HG02970 (cell line): ENCODE measurements at regions not wholly inside any gene's neighbourhood (a gene's known extent, or its start where the extent isn't known, plus 50 kb on each side); places are given as distances from the start of the nearest gene placed in this dataset.

Source experiments
- ATAC-seq: cut with Tn5 transposase; IDR thresholded peaks from one replicate; pipeline ENCODE4 v1.9.1; 2021; ENCODE audit warnings: mild to moderate bottlenecking, moderate library complexity, moderate number of reproducible peaks; ENCODE audit not compliant: unreplicated experiment, low FRiP score

DNA sequence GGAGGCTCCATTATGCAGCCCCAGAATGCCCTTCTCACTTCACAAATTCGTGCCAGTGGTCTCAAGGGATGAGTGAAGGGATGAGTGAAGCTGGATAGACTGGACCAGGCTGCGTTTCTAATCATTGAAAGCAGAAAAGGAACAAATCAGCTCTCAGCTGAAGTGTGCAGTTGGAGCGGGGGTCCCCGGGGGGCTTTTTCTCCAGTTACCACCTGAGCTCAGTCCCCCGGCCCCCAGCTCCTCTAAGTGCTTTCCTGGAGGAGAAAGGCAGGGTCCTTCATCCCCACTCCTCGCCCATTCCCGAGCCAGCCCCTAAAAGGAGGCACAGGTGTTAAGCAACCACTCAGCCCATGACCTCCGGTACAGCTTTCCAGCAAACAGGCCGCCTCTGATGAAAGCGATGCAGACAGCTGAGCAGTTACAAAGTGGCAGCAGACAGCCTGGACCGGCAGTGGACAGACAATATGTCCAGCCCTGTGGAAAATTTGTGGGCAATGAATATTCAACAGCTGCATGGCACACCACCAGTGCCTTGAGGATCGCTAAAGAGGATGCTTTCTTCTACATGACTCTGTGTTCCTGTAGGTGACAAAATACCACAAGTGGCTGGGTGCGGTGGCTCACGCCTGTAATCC is 110.7 kb upstream of the UBL3 start:
- ATAC-seq, result no peak

DNA sequence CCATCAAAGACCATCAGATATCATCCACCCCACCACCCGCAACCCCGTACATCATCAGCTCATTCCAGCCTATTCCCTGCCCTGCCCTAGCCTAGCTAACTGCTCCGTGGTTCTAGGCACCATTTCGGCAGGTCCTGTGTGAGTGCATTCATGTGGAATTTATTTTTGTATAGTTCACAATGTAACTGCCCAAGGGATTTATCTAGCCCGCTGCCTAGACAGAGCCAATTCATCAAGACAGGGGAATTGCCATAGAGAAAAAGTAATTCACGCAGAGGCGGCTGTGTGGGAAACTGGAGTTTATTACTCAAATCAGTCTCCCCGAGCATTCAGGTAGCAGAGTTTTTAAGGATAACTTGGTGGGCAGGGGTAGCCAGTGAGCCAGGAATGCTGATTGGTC is 109.2 kb upstream of the UBL3 start:
- ATAC-seq, result no peak

DNA sequence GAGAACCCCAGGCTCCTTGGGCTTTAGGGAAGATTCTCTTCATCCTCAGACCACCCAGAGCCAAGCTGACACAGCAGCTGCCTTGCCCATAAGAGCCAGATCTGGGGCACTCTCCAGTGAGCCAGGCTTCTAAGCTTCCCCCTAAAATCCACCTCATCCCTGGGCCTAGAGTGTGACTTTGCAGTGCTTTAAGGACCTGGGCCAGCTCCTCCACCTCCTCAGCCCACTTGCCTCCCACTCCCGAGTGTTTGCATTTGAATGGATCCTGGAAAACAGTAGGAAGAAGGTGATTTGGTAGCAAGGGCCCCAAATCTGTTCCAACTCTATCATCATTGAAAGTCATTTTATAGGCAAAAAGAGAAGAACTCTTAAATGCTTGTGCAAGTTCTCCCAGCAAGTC is 108.7 kb upstream of the UBL3 start:
- ATAC-seq, result no peak

DNA sequence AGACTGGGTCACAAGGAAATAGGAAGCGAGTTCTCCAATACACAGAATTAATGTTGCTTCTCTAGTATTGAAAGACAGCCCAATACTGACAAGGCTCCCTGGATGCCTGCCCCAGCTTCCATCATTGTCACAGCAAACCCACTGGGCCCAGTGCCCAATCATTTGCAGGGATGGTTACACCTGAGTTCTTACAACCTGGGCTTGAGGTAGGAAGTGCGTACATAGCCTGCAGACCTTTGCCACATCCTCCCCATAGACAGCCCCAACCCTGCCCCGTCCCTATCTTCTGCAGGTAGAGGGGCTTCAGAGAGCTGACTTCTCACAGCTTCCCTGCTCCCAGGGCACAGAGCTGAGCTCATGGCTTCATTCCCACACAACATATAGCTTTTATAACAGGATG is 108.1 kb upstream of the UBL3 start:
- no peak for ATAC-seq

DNA sequence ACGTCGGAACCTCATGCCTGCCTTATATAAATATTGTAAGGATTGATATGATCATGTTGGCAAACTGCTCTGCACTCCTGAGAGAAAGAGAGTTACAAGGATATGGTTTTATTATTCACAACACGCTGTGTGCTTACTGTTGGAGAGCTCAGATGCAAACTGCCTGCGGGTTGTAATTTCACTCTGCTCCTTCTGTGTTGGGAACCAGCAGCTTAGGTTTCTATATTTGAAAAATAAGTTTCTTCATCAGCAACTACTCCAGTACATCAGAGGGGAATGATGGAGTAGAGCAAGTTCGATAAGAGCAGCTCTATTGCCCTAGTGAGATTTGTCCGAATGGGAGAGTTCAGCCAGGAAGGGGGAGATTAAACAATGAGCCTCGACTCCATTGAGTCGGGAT is 106.9 kb upstream of the UBL3 start:
- ATAC-seq, result no peak

DNA sequence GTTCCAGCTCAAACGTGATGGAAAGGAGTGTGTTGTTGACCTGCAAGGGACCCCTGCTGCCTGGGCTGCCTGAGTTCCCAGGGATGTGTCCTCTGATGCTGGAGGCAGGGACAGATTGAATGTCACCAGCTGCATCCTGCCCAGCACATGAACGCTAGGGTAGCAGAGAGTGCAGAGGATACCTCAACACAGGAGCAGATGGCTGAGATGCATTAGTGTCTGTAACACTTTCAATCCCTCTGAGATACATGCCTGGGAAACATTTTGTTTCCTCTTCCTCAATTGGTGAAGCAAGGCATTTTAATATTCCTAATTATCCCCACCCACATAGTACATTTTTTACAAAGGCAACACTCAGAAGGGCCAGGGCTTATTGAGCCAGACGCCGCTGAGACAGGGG is 106.4 kb upstream of the UBL3 start:
- no peak for ATAC-seq

DNA sequence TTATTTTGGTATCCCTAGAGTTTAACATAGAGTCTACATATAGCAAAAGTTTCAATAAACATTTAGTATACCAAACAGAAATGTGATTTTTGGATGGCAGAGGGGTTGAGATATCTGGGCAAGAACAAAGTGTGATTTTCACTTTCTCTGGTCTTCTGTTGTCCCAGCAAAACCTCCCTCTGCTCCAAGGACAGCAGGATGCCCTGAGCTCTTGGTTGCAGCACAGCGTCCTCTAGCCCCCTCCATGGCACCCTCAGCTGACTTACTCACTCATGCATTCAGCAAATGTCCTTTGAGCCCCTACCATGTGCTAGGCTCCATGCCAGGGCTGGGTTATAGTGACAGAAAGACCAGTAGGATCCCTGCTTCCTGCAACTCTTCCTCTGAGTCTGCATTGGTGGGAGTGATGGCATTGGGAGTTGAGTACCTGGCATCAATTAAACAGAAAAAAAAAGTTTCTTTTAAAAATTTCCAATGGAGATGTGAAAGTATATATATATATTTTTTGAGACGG is 104.8 kb upstream of the UBL3 start:
- ATAC-seq, result no peak

DNA sequence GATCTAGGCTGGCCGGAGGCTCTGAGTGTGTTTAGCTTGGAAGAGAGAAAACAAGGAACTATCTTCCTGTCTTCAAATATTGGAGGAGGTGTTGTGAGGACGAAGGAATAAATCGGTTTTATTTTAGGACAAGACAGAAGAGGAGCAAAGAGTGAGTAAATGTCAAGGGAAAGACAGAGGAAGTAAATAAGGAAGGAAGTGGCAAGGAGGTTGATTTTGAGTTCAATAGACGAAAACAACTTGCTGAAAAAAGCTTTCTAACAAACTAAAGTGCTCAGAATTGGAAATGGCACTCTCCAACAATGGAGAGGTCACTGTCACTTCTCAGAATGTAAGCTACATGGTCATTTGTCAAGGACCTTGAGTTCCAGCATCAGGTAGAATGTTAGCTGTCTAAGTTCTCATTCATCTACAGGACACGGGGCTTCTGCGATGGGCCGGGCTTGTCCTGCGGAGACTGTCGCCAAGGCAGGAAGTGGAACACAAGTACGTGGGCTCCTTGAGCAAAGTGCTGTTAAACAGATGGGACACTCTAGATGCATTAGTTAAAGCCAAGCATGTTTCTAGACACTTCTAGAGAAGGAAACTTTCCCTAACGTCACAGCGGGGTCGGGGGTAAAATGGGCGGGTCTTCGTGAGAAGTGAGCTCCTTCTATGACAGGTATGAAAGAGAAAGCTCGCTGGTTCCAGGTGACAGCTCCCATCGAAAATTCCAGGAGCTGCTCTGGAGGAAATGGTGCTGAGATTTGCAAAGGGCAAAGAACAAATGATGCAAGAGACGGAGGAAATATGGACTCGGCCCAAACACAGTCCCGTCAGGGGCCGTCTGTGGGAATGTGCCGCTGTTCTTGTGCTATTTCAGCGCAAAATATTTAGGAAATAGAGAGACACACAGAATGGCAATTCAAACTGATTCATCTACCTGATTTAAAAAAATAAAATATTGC is 103.9 kb upstream of the UBL3 start:
- no peak for ATAC-seq

DNA sequence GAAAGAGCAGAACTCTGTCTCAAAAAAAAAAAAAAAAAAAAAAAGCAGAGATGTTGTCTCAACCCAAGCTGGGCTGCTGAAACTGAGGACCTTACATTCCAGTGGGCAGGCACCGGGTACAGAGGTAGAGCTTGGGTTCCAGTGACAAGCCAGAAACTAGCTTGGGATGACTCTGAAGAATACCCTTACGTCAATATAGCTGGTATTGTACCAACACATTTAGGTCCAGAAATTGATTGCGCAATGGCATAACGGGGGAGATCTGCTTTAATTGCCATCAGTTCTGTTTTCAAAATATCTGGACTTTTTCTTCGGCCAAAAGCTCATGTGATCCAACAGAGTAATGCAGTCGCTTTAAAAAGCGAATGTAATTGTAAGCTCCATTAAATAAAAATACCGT is 103.1 kb upstream of the UBL3 start:
- ATAC-seq, result no peak

DNA sequence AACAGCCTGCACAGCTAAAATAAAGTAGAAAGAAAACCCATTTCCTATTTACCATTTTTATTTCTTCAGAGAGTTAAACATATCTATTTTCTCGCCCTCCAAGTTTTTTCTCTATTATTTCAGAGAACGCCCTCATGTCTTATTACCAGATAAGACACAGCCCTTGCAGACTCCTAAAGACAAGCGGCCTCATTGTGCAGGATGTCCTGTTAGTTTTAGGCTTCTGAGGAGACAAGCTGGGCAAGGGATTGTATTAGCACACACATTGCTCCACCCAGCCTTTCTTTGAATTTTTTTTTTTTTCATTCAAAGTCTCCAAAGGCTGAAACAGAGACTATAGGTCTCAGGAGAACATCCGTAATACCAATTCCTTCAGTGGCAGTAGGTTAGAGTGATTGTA is 101.8 kb upstream of the UBL3 start:
- no peak for ATAC-seq

DNA sequence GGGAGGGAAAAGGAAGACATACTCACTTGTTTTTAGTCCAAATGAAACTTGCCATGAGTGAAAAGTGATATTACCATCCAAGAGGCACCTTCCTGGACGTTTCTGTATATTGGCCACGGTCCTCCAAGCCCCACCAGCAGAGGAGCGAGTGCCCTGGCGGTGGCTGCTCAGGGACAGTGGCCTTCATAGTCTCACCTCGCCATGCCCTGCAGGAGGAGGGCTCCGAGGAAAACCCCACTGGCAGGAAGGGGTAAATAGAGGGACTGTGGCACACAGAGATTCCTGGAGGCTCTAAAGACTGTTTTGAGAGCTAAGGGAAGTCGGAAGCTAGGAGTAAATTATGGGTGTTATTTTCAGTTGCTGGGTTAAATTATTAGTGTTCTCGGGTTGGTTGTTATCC is 98.4 kb upstream of the UBL3 start:
- no peak for ATAC-seq

DNA sequence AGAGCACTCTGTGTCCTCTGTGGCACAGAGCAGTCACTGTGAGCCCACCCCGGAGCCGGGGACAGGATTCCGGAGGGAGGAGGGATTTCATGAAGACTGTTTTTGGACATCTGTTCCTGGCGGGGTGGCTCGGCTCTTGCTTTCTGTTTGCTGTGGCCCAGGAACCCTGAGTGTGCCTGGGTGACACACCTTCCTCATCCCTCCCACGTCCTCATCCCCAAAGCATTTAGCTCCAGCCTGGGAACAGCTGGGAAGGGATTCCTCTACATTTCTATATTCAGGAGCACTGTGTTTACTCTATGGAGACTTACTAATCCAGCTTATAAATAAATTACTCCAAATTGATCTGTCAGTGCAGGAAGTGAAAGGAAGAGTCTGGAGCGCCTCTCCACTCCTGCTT is 97.8 kb upstream of the UBL3 start:
- ATAC-seq, result no peak

DNA sequence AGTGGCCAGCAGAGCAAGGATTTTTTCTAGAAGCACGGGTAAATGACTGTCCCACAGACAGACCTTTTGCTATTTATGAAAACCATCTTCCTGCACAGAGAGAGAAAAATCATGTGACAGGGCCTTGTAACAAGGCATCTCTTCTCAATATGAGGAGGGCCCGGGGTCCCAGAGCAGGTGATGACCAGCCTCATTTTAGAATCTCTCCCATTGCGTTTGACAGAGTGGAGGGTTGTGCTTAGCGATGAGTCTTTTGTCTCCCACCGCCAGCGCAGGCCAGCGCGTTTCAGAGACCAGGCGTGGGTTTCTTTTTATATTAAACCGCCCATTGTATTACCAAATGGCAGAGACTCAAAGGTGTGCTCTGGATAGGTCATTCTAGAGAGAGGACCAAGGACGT is 97.4 kb upstream of the UBL3 start:
- ATAC-seq, result no peak

DNA sequence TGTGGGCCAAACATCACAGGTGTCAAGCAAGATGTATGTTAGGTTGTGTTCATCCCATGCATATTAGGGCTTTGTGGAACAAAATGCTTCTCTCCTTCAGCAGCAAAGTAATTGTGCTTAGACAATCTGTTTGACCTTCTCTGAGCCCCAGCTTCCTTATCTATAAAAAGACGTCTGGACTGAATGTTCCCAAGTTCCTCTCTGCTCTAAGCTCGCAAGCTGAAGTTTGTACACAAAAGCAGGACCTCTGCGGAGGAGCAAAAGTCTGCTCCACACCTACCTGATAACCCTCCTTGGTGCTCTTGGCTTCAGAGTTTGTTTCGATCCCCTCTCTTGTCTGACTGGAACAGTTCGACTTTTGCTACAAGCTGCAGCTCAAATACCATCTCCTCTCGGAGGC is 95.7 kb upstream of the UBL3 start:
- ATAC-seq, result no peak

DNA sequence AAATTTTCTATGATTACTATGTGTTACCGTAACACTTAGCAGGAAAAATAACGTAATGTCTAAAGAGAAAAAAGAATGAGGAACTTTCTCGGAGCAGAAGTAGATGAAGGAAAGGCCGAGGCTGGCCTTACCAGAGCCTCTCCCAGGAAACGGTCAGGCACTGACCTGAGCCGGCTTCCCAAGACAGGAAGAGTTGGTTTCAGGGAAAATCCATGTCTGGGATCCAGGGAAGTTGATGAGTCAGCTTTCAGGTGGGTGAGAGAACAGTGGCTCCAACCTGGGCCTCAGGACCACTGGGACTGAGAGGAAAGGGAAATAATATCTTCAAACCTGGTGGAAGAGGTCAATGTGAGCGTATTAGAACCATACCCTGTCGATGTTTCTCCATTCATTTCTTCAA is 93.3 kb upstream of the UBL3 start:
- ATAC-seq, result no peak

DNA sequence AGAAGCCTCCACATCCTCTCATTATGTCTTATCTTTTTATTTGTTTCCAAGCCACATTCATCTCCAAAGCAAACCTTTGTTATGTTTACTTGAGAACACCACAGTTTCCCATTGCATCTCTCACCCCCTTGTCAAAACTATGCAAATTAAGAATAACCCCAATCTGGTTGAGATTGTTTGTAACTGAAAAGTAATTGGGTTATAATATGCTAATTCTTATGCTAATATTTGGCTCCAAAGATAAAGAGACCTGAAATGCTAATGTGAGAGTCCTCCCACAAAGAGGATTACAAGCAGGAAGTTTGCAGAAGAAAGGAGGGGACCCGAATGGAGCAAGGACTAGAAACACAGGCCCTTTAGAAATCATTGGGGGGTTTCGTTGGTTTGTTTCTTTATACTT is 92.9 kb upstream of the UBL3 start:
- no peak for ATAC-seq

DNA sequence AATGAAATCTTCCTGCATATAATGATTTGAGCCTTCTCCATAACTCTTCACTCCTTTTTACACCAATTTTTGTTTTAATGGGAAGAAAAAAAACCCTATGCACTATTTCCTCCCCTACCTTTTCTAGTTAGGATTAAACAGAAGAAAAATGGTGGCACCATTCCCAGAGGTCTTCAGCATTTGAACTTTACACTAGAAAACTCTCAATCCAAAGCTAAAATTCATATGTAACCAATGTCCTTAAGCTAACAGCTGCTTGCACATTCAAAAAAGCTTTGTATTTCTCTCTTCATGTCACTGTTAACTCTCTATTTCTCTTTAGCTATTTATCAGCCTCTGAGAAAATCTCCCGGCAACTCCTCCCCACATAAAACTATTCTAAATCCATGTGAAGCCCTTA is 90.3 kb upstream of the UBL3 start:
- no peak for ATAC-seq

DNA sequence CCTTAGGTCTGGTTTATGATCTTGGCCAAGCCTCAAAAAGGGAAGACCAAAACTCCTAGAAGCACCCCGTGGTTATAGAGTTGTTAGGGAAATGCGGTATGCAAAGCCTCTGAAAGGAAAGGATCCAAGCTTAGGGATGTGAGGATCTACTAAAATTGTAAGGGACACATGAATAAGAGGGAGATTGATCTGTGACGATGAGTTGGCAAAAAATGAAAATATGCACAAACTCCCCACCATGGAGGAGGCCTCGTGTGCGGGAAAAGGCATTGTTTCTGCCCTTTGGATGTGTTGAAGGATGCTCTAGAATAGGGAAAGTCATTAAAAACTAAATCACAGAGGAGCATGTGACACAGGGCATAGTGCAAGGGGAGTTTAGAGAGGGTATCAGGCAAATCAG is 88.7 kb upstream of the UBL3 start:
- ATAC-seq, result no peak

DNA sequence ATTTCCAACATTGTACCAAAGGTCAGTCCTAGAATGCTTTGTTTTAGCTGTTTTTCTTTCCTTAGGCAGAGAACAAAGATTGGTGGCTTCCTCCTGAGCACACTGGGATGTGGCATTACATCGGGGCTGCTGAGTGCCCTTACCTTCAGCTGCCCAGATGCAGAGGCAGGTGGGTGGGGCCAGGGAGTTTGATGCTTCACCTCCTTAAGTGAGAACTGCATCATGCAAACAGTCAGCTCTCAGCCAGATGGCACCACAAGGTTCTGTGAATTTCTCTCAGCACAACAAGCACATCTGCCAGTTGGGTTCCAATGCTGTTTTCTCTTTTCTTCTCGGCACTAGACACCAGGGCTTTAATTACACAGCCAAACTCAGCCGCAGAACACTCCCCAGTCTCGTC is 87.4 kb upstream of the UBL3 start:
- ATAC-seq, result no peak

DNA sequence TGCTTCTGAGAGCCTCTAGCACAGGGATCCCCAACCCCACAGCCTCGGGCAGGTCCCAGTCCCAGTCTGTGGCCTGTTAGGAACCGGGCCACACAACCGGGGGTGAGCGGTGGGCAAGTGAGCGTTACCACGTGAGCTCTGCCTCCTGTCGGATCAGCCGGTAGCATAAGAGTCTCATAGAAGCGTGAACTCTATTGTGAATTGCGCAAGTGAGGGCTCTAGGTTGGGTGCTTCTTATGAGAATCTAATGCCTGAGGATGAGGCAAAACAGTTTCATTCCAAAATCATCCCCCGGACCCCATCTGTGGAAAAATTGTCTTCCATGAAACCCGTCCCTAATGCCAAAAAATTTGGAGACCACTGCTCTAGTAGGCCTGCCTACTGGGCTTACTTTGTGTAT is 87.0 kb upstream of the UBL3 start:
- ATAC-seq, result no peak

DNA sequence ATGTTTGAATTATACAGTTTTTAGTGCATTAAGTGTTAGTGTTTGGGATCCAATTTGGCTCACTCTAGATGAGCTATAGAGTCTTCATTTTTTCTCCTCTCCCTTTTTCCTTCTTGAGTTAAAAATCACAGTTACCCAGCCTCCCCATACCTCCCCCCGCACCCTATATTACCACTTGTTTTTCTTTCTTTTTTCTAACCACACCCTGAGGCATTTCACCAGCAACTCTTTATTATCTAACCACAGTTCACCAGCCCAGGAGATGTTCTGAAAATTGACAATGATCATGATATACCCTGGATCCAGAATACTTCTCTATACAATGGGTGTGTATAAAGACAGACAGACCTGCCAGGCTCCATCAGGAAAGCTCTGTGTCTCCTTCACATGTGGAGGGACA is 86.5 kb upstream of the UBL3 start:
- ATAC-seq, result no peak
